ENCODE measurements at regions not wholly inside any gene's neighbourhood (a gene's known extent, or its start where the extent isn't known, plus 50 kb on each side); places are given as distances from the start of the nearest gene placed in this dataset.

GRCh38 chr12:67535971-67536370 lies 112.6 kb upstream of the DYRK2 start (continued):
- TF ChIP-seq SKIL (IDR thresholded peaks at IDR 0.05; ENCODE audit: low read depth, poor library complexity, severe bottlenecking), result no peak
- TF ChIP-seq, protein P1, sequence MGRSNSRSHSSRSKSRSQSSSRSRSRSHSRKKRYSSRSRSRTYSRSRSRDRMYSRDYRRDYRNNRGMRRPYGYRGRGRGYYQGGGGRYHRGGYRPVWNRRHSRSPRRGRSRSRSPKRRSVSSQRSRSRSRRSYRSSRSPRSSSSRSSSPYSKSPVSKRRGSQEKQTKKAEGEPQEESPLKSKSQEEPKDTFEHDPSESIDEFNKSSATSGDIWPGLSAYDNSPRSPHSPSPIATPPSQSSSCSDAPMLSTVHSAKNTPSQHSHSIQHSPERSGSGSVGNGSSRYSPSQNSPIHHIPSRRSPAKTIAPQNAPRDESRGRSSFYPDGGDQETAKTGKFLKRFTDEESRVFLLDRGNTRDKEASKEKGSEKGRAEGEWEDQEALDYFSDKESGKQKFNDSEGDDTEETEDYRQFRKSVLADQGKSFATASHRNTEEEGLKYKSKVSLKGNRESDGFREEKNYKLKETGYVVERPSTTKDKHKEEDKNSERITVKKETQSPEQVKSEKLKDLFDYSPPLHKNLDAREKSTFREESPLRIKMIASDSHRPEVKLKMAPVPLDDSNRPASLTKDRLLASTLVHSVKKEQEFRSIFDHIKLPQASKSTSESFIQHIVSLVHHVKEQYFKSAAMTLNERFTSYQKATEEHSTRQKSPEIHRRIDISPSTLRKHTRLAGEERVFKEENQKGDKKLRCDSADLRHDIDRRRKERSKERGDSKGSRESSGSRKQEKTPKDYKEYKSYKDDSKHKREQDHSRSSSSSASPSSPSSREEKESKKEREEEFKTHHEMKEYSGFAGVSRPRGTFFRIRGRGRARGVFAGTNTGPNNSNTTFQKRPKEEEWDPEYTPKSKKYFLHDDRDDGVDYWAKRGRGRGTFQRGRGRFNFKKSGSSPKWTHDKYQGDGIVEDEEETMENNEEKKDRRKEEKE (IDR thresholded peaks at IDR 0.05), result no peak
- no peak for TF ChIP-seq CEBPZ (IDR thresholded peaks at IDR 0.05; ENCODE audit: low read depth, low read length)
- TF ChIP-seq SRF (IDR thresholded peaks at IDR 0.05; ENCODE audit: low read depth in 2 of 2, low read length in 2 of 2), result no peak
- TF ChIP-seq NFYA (IDR thresholded peaks at IDR 0.05; ENCODE audit: borderline replicate concordance, low read depth, low read length), result no peak
- TF ChIP-seq, protein P2, sequence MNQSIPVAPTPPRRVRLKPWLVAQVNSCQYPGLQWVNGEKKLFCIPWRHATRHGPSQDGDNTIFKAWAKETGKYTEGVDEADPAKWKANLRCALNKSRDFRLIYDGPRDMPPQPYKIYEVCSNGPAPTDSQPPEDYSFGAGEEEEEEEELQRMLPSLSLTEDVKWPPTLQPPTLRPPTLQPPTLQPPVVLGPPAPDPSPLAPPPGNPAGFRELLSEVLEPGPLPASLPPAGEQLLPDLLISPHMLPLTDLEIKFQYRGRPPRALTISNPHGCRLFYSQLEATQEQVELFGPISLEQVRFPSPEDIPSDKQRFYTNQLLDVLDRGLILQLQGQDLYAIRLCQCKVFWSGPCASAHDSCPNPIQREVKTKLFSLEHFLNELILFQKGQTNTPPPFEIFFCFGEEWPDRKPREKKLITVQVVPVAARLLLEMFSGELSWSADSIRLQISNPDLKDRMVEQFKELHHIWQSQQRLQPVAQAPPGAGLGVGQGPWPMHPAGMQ (IDR thresholded peaks at IDR 0.05; ENCODE audit: borderline replicate concordance), result no peak
- TF ChIP-seq BCL11A (IDR thresholded peaks at IDR 0.05; ENCODE audit: low read depth, low read length), result no peak

All from GM12878 (cell line).